ENCODE measurements at regions not wholly inside any gene's neighbourhood (a gene's known extent, or its start where the extent isn't known, plus 50 kb on each side); places are given as distances from the start of the nearest gene placed in this dataset.

- no peak for TF ChIP-seq ZNF764 (CRISPR knock-in tag; IDR thresholded peaks at IDR 0.05; ENCODE audit: low read depth)
These were observed 156.3 kb downstream of the C1orf94 start (continued) for GRCh38 chr1:34332996-34333395.

- POLR2A ChIA-PET, result no interaction called here
- ATAC-seq (no peak), FAIRE-seq (no peak), DNase-seq (ENCODE audit: extremely low read depth in 1 of 4, low spot score in 3 of 4) (no peak)
- Histone ChIP-seq H3K4me3 (no peak overlapping the region), H3K36me3 (ENCODE audit: control insufficient read depth, insufficient read depth, low read length) (no peaks in the 10 kb centered on the region), H3K4me2 (ENCODE audit: insufficient read depth, low read length) (no peak overlapping the region), H4K20me1 (replicated peaks; ENCODE audit: control insufficient read depth, insufficient read depth, low read length) (no peaks in the 10 kb centered on the region), H3K27ac (ENCODE audit: extremely low read depth, low read depth, low read length) (no peak overlapping the region), H3K79me2 (ENCODE audit: control insufficient read depth, insufficient read depth, low read length) (no peaks in the 10 kb centered on the region), H3K9ac (ENCODE audit: insufficient read depth in 1 of 2, low read depth in 2 of 2, low read length in 2 of 2) (no peak overlapping the region), H2AFZ (ENCODE audit: low read depth, low read length) (no peak overlapping the region), H3K4me1 (replicated peaks in 1 of 2; ENCODE audit: control insufficient read depth in 2 of 2, insufficient read depth in 2 of 2, low read length in 2 of 2) (no peaks in the 10 kb centered on the region), H3K9me1 (ENCODE audit: control insufficient read depth, insufficient read depth, low read length) (no peaks in the 10 kb centered on the region), H3K27me3 (ENCODE audit: control insufficient read depth in 2 of 2, insufficient read depth in 2 of 2, low read length in 2 of 2) (no peaks in the 10 kb centered on the region), H3K9me3 (replicated peaks; ENCODE audit: control insufficient read depth, insufficient read depth, low read depth, low read length) (no peaks in the 10 kb centered on the region)
- 0% methylated on average over 1 of the region's 1 CpG for WGBS (ENCODE audit: insufficient coverage, low coverage, missing lambda C conversion rate)
- CTCF ChIA-PET (ENCODE audit: low intra/inter-chr PET ratio), result no interaction called here
- no peak for TF ChIP-seq CAMTA2 (CRISPR knock-in tag; conservative IDR thresholded peaks at IDR 0.05)
- no peak for TF ChIP-seq HNRNPK (IDR thresholded peaks at IDR 0.05; ENCODE audit: low read depth, low read length, poor library complexity, severe bottlenecking)
- TF ChIP-seq NUFIP1 (IDR thresholded peaks at IDR 0.05; ENCODE audit: partially characterized antibody), result no peak
- TF ChIP-seq ELK3 (CRISPR knock-in tag; IDR thresholded peaks at IDR 0.05), result no peak
- TF ChIP-seq YY1 (IDR thresholded peaks at IDR 0.05; ENCODE audit: borderline replicate concordance in 1 of 3, control insufficient read depth in 1 of 3, extremely low read depth in 1 of 3, insufficient read depth in 3 of 3, insufficient read length in 1 of 3, insufficient replicate concordance in 2 of 3, low read depth in 1 of 3, low read length in 2 of 3), result no peak
- TF ChIP-seq WHSC1 (IDR thresholded peaks at IDR 0.05; ENCODE audit: low read length), result no peak
- TF ChIP-seq NCOR1 (IDR thresholded peaks at IDR 0.05), result no peak
- in situ Hi-C loops (cut with MboI) (no loop called here), intact Hi-C loops (cut with micrococcal nuclease) (no loop called here)
- no TSS peak for BruUV-seq (replicated peaks)
These were observed 162.2 kb downstream of the C1orf94 start for GRCh38 chr1:34338871-34339270.

Measured in K562 (cell line).